Upper lobe of left lung (tissue), 4 donors: ENCODE measurements at regions not wholly inside any gene's neighbourhood (a gene's known extent, or its start where the extent isn't known, plus 50 kb on each side); places are given as distances from the start of the nearest gene placed in this dataset.

Experiments
- EP300 ChIP-seq, 4 donors: sonication (generic); formaldehyde crosslinking; IDR thresholded peaks; one replicate each; pipeline ENCODE4 v1.5.1; 2017; ENCODE audit warnings: antibody characterized with exemption in 4 of 4, control low read depth in 2 of 4
- POLR2A ChIP-seq, 4 donors: fragments of 450-650 bp; IDR thresholded peaks; one replicate each; pipeline ENCODE4 v1.5.1; 2016 to 2017; ENCODE audit warnings: antibody characterized with exemption in 4 of 4, mild to moderate bottlenecking in 2 of 4
- POLR2AphosphoS5 ChIP-seq, 2 donors: sonication (generic); formaldehyde crosslinking; IDR thresholded peaks; one replicate each; pipeline ENCODE4 v1.5.1; 2017; ENCODE audit warnings: antibody characterized with exemption in 2 of 2
- TF ChIP-seq, protein P1 (sequence below), 6 experiments: fragments of 450-650 bp in 4 of 6; fragments of 200-600 bp in 2 of 6; sonication (generic) in 2 of 6; IDR thresholded peaks; one replicate each; pipeline ENCODE4 v1.5.1; 2016 to 2019; ENCODE audit warnings: antibody characterized with exemption in 6 of 6

DNA sequence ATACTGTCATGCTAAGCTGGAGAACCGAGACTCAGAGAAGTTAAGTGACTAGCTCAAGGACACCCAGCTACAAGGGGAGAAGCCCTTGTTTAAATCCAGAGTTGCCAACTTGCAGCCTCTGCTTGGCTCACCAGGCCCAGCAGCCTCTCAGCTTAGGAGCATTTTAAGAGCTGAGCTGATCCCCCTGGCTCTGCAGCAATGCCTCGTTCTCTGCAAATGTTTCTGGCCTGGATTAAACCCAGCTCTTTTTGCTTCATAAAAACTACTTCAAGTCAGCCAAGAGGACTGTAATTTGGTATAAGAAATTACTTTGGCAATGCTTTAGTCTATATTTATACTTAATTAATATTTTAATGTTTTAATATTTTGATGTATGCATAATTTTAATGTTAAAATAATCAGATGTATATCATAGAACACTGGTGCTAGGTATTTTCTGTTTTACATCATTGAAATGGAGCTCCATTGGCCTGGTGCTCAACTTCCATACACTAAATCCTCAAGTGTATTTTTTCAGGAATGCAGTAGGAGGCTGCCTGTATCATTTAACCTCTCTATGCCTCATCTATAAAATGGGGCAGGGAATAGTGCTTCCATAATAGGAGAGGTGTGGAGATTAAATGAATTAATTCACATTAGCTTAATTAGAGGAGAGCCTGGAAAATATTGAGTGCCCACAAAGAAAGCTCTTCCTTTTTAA is 184.2 kb downstream of the EMX2 start:
- no peak for TF ChIP-seq POLR2A (IDR thresholded peaks at IDR 0.05)
- TF ChIP-seq, protein P1, sequence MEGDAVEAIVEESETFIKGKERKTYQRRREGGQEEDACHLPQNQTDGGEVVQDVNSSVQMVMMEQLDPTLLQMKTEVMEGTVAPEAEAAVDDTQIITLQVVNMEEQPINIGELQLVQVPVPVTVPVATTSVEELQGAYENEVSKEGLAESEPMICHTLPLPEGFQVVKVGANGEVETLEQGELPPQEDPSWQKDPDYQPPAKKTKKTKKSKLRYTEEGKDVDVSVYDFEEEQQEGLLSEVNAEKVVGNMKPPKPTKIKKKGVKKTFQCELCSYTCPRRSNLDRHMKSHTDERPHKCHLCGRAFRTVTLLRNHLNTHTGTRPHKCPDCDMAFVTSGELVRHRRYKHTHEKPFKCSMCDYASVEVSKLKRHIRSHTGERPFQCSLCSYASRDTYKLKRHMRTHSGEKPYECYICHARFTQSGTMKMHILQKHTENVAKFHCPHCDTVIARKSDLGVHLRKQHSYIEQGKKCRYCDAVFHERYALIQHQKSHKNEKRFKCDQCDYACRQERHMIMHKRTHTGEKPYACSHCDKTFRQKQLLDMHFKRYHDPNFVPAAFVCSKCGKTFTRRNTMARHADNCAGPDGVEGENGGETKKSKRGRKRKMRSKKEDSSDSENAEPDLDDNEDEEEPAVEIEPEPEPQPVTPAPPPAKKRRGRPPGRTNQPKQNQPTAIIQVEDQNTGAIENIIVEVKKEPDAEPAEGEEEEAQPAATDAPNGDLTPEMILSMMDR (IDR thresholded peaks at IDR 0.05): no peak
- TF ChIP-seq POLR2AphosphoS5 (IDR thresholded peaks at IDR 0.05): no peak
- TF ChIP-seq EP300 (IDR thresholded peaks at IDR 0.05): no peak
